Astrocyte of the hippocampus (primary cell): ENCODE measurements at regions not wholly inside any gene's neighbourhood (a gene's known extent, or its start where the extent isn't known, plus 50 kb on each side); places are given as distances from the start of the nearest gene placed in this dataset.
A peak's percentile ranks its signal among the peaks of the same experiment; 100 is the strongest.

Experiments
- DNase-seq: peaks from one replicate; pipeline ENCODE4 v3.0.0; 2011; ENCODE audit warnings: low read depth, low spot score

GRCh38 chr1:221069986-221070385 lies 190.7 kb downstream of the HLX start:
- no peak for DNase-seq

DNA sequence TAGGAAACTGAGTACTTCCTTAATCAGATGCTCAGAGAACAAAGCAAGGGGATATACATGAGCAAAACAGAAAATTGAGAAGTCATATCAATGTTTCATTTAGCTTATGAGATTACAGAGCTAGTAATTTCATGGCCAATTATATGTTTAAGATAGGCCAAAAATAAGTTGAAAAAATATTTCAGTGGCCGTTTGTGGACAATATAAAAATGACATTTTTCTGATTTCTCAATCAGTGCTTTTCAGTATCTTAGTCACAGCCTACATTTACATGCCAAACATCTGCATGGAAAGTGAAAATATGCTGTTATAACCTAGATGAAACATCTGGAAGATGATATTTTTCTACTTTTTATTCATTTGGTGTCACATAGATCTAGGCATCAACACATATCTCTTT lies 192.5 kb downstream of the HLX start:
- DNase-seq, result no peak

- DNase-seq, result no peak
Observed at GRCh38 chr1:221072214-221072613, 193.0 kb downstream of the HLX start.

DNA sequence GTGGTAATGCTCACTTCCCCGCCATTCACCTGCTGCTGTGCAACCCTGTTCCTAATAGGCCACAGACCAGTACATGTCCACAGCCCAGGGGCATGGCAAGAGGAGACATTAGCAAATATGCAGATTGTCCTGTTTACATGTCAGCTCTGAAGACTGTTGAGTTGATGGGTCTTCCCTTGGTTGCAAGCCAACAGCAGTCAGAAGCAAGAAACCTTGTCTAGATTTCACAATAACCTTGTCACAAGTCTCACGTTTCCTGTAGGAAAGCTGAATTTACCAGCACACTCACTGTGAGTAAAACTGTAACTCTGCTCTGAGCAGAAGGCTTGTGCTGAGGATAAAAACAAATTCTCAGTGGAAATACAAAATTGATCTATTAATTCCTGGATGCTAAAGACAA lies 195.1 kb downstream of the HLX start:
- no peak for DNase-seq

- DNase-seq, result no peak
Observed at GRCh38 chr1:221075911-221076310, 196.7 kb downstream of the HLX start.

DNA sequence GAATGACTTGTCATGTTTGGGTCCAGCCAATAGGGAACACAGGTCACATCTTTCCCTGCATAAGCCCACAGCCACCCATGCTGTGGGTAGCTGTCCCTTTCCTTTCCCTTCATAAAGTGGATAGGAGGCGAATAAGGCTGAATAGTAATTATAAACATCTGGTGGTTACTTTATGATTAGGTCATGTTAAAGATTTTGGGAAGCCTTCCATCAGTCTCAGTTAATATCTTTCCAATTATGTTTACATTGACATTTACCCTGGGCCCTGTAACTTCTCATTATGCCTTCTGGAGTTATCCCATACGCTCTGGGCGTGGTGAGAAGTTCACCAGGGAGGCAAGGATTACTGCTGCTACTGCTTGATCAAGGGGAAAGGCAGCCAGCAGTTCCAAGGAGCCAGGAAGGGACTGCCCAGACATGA lies 197.2 kb downstream of the HLX start:
- no peak for DNase-seq

GRCh38 chr1:221078260-221078965 lies 199.2 kb downstream of the HLX start:
- no peak for DNase-seq

DNA sequence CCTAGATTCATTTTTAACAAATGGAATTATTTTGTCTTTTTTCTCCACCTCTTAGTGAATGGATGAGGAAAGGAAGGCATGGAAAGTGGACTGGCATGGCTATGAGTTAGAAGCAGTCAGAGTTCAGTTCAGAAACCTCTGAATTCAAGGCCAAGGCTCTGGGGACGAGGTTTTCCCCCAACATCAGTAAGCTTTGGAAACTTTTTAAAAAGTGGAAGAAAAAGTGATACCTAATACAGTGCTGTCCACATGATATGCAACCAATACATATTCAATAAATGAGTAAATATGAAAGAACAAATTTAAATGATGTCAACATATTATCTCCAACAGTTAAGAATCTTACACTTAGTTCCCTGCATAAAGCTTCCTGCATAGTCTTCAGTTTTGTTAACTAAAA lies 204.7 kb downstream of the HLX start:
- DNase-seq, result no peak

GRCh38 chr1:221084681-221085080 lies 205.4 kb downstream of the HLX start:
- DNase-seq, result no peak

DNA sequence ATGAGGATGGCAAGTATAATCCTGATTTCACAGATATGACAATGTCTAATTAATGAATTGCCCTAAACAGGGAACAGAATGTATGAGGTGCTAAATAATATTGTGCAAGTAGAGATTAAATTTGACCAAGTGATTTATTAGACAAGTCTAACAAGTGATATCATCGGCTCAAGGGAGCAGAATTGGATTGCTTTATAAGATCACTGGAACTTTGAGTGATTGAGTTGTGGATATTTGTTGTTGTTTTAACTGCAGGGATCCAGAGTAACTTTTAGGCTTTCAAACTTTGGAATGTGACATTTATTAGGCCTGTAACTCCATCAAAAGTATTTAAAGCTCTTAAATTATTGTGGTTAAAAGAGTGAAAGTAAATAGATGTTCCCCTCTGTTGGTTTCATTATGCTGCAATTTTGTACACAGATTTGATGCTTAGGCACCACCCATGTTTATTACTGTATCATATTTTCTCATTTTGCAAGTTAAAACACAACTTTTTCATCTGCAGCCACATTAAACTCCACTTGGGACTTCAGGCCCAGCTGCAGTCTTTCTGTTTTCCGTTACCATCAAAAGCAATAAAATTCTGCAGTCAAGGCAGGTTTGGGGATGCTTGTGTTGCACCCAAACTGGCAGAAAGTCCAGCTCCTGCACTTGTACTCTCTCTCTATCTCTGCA lies 206.6 kb downstream of the HLX start:
- DNase-seq, result no peak

DNA sequence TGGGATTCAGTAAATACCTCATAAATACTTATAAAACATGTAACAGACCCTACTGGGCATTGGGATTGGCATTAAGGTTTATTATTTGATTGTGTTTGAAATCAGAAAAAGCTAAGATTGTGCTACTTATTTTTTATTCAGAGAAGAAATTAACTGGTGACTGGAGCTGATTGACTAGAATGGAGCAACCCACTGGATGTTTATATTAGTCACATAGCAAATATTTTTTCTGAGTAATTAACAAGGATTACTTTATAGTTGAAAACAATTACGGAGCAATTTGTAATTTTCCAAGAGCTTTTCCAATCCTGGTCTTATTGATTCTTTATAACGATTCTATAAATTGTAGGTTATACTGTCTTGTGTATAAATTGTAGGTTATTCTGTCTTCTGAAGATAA lies 208.7 kb downstream of the HLX start:
- no peak for DNase-seq

- DNase-seq, result peak; percentile 18
Observed at GRCh38 chr1:221089273-221089672, 210.0 kb downstream of the HLX start.

DNA sequence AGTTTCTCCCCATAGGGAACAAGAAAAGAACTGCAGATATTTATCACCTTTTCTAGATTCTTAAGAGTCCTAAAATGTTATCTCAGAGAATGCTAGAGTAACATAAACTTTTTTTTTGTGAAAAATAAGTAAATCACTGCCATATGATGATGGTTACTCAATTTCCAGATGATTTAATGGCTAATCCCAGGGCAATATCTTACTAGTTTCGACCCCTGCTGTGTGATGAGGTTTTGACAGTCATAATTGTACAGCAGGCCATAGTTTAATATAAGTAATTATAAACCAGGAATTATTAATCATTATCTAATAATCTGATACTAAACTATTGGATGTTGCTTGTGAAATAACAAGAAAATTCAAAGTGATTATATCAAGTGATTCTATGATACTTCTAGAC lies 210.6 kb downstream of the HLX start:
- no peak for DNase-seq

- DNase-seq, result no peak
Observed at GRCh38 chr1:221093903-221094791, 214.9 kb downstream of the HLX start.

DNA sequence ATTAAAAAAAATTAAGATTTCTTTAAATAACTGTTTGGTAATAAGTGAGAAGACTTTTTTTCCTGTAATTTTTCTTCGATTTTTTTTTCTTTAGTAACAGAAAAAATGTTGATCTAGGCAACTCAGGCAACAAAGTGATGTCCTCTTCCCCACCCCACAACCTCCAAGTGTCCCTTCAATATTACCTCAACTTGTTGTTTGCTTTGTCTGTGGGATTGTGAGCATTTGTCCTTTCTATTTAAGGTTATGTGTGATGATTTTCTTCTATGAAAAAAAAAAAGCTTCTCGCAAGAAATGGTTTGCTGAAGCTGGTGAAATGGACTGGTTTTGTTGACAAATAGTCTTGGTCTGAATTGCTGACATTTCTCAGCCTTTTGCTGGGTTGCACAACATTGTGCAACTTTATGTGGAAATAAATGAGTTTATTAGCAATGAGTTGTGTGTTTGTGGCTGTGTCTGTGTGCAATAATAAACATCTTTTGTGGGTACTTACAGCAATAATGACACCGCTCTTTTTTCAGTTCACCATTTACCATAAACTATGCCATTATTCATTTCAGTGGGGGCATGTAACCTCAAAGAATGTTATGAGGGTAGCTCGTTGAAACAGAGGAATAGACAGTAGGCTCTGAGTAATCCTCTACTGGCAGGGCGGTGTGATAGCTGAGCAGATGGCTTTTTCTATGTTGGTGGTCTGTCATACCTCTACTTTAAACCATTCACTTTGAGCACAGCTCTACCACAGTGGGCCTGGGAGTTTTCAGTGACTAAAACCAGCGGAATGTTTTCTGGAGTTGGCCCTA lies 218.4 kb downstream of the HLX start:
- DNase-seq, result peak; percentile 74

GRCh38 chr1:221098471-221099405 lies 219.5 kb downstream of the HLX start:
- DNase-seq, result no peak

DNA sequence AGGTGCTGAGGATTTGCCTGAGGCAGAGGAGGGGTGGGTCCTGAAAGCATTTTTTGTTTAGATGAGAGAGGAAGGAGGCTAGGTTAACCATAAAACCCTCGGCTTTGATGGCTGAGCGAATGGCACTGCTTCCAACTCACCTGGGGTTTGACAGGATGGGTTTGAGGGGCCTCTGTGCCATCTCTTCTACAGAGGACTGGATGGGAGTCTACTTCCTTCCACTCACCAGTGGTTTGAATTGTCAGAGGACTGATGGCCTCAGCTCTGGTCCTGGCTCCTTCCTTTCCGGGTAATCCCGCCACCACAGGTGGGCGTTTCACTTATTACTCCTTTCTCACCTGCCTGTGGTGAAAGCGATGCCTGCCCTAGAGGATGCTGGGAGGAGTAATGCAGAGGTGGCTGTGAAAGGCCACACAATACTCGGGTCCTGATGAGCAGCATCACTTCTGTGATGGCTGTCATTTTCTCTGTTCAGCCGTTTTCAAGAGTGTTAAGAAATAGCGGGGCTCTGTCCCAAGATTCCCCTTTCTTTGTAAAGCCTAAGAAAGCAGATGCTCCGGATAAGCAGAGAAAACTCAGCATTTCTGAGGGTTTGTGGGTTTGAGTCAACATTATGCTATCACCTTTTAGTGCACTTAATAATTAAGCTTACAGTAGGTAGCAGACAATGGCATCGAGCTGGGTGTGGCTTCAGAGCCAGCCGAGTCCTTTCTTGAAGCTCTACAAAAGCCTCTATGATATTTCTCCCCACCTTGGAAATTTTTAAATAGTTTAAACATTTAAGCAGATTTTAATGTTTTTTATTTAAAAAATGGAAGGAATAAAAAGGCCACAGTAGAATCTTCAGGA lies 220.7 kb downstream of the HLX start:
- no peak for DNase-seq

DNA sequence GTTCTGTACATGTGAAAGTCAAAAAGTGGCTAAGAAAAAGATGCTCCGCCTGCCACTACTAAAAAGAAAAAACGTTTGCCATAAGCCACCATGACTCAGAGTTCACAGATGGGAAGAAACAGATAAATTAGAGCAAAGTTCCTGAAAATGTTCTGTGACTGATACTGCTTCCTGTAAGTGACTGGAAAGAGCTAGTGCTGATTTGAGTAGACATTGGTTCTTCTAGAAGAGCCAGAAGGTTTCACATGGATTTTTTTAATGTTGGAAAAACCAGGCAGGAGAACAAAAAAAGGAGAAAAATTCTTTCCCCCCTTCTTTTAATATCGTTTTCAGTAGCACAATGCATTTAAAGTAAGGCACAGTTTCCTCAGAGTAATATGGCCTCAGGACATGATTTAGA lies 221.4 kb downstream of the HLX start:
- DNase-seq, result peak; percentile 39

- DNase-seq, result peak; percentile 69
Observed at GRCh38 chr1:221101807-221102605, 222.8 kb downstream of the HLX start.
